ENCODE measurements at regions not wholly inside any gene's neighbourhood (a gene's known extent, or its start where the extent isn't known, plus 50 kb on each side); places are given as distances from the start of the nearest gene placed in this dataset.

DNA sequence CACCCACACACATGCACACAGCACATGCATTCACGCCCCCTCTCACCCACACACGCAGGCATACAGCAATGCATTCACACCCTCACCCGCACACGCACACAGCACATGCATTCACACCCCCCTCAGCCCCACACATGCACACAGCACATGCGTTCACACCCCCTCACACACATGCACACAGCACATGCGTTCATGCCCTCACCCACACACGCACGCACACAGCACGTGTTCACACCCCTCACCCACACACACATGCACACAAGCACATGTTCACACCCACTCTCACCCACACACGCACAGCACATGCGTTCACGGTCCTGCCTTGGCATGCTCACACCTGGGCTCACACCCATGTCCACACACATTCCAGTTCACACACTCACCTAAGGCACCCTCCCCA lies 64.2 kb downstream of the ENGASE start:
- no peak for DNase-seq

DNA sequence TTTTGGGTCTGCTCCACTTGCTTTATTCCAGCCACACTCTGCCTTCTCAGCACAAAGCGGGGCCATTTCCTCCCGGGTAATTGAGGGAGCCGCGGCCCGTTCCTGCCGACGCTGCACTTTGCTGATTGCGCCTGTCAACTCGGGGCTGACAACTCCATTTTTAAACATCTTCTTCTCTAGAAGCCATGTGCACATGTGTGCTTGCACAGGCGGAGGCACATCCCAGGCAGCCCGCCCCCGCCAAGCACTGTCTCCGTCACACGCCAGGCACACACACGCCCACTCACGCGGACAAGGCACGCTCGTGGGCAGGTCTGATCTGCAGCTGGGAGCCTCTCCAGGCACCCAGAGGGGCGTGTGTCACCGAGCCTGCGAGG lies 63.2 kb downstream of the ENGASE start:
- DNase-seq, result no peak

DNA sequence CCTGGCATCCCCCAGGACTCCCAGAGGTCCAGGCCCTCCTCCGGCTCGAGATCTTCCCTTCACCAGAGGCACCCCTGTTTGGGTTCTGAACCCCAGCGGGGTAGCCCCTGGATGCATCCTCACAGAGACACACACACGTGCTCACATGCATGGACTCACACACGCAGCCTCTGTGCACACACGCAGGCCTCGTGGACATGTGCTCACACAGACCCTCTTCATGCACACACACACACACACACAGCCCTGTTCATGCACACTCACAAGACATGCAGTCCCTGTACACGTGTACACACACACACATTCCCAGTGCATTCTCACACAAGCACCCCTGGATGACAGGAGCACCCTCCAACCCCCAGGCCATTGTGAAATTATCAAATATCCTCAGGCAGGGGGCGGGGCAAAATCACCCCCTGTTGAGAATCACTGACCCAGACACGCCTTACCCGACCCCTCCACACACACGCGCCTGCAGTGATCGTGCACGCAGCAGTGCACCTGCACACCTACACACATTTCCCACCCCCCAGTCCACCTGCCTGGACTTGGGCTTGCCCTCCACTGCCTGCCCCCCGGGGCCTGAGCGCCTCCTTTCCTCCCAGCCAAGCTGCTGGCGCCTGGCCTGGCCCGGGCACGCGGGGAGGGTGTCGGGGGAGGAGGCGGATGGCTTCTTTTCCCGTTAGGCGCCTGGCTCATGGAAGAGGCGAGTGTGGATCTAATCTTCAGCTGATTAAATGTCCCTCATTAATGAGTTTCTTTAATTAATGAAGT lies 62.6 kb downstream of the ENGASE start:
- no peak for DNase-seq

DNA sequence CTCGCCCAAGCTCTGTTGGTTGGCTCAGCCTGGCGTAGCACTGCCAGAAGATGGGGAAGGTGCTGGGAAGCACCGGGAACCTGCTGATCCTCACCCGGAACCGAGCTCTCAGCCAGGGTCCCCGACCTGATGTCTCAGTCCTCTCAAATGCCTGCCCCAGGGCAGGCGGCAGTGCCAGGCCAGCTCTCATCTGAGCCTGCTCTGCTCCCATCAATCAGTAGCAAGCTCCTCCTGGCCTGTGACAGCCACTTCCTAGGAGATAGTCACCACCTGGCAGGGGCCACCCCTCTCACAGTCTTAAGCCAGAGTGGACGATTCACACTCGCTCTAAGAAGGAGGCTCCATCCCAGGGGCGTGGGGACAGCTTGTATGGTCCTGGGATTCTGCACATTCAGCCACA lies 62.0 kb downstream of the ENGASE start:
- DNase-seq, result no peak
